CD1c-positive myeloid dendritic cell (primary cell): ENCODE measurements at regions not wholly inside any gene's neighbourhood (a gene's known extent, or its start where the extent isn't known, plus 50 kb on each side); places are given as distances from the start of the nearest gene placed in this dataset.

Experiments used
- DNase-seq: peaks from one replicate; pipeline ENCODE4 v3.0.0-alpha.2; 2016; ENCODE audit errors: extremely low spot score

DNA sequence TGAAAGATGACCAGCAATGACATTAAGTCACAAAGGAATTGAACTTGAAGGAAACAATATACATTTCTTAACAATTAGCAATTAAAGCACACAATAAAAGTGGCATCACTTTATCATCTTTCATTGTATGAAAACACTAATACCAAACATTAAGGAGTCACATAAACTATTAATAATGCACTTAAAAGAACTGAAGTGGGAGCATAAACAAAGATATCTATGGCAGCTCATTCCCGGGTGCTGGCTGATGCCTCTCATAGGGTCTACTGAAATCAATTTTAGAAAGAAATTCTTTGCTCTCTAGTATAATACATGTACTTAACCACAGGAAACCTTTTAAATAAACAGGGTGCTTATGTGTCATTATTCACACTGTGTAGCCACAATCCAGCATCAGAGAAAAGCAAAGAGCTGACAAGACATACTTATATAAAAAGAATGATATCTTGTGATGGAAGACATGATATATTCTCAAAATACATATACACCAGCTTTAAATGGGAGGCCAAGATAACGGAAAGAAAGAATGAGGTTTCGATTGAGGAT lies 1207.8 kb downstream of the EFNB2 start:
- DNase-seq, result no peak

DNA sequence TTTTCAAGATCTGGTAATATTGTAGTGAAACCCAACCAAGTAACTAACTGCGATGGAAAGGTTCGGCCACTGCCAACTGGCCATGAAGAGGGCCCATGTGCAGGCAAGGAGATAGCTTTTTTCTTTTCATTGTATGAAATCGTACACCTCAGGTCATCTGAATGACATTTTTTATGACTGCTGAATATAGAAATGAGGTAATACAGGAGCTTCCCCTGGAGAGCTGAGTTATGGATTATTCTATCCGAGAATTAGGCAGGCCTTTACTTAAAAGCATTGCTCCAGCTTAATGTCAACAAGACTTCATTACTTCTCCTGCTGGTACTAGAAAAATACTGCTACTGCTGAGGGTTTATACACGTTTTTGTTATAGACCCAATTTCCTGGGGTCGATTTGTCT lies 1215.6 kb downstream of the EFNB2 start:
- DNase-seq, result no peak

DNA sequence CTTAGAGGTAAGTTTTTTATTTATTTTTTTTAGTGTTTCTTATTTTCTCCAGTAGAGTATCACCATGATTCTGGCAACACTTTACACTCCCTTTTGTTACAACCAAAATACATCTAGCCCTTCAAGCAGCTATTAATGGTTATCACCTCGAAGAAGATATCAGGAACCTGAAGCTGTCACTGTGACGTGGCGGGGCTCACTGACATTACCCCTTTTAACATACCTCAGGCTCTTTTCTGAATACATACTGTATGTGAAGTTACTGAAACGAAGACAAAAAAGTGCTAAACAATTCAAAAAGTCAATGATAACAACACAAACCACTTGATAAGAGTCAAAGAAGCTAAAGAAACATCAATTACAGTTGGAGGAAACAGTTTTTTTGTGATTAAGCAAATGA lies 1218.7 kb downstream of the EFNB2 start:
- DNase-seq, result no peak

DNA sequence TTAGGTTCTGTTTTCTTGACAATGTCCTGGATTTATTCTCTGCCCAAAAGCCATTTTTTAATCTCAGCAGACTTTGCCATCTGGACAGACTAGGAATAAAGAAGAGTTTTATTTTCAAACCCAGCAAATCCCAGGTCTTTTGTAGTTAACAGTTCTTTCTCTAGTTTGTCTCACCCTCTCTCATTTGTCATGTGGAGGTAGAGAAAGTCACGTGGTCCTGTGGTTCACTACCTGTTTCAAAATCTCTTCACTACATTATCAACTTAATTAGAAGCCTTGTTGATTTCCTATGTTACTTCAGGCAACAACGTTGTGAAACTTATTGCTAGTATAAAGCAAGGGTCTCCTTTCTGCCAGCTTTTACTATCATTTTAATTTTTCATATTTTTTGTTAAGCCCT lies 1222.6 kb downstream of the EFNB2 start:
- no peak for DNase-seq

DNA sequence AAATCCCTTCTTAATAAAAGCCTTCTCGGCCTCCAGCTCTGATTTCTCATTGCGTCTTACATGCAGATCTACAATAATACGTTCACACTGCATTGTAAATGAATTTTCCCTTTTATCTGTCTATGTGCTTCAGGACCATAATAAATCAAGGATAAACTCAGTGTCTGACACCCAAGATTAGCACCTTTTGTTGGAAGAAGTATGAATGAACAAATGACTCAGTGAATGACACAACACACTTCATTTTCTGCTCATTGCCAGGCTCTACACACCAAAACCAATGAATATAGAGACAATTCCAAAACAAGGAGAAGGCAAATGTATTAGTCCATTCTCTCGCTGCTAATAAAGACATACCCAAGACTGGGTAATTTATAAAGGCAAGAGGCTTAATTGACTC lies 1224.4 kb downstream of the EFNB2 start:
- no peak for DNase-seq

DNA sequence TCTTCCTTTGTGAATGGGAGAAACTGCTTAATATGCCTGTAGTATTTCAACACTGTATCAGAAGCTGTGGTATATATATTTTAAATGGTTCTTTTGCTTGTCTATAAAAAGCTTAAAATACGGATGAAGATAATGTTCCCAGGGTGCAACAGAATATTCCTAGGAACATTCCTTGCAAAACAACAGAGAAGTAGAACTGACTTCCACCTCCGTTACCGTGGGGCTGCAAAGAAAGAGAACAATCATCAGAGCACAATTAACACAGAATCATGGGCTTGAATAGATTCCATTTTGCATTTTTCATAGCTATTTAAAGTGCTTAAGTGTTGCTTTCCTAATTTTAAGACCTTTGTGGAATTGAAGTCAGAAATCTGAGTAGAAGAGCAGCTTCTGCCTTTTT lies 1227.7 kb downstream of the EFNB2 start:
- DNase-seq, result no peak

DNA sequence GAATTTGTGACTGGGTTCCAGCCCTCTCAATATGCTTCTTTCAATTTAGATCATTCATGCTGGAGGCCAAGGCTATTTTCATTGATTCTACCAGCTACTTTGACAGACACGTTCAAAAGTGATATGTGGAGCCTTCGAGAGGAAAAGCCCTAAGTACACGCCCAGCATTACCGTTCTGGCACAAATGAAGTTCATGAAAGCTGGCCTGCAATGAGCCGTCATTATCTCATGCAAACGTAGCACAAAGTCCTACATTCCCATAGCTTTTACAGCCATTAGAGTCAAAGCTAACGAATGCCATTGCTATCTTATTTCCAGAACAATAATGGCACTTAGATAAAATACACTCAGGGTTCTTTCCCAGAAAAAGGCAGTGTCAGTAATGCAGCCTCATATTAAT lies 1237.6 kb downstream of the EFNB2 start:
- DNase-seq, result no peak

DNA sequence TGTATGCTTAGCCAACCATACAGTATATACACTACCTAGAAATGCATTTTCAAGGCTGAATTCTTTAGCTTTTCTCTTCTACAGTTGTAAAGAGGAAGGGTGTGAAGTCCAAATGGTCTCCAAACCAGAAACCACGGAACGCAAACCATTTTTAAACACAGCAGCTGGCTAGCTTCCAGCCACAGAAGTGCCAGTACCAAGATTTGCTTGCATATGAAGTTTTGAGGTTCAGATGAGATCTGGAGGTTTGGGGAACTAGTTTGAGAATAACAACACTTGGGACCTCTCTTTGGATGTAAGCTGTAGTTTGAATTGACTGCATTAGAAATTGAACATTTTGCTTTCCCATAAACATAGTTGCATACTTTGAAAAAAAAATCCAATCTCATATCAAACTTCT lies 1243.5 kb downstream of the EFNB2 start:
- DNase-seq, result no peak

DNA sequence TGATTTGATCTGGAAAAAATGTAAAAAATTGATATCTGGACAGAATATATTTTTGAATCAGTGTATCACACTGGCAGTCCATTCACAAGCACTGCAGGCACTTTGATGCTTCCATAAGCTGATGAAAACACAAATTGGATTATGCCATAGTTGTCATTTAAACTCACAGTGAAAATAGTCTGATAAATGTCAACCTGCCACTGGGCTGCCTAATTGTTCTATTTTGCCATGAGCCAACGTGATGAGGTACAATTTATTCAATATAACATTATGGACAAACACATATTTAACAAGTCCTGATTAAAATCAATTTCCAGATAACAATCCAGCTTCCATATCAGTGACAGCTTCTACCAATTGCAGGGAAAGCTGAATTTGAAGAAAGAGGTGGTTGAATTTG lies 1244.9 kb downstream of the EFNB2 start:
- DNase-seq, result no peak

DNA sequence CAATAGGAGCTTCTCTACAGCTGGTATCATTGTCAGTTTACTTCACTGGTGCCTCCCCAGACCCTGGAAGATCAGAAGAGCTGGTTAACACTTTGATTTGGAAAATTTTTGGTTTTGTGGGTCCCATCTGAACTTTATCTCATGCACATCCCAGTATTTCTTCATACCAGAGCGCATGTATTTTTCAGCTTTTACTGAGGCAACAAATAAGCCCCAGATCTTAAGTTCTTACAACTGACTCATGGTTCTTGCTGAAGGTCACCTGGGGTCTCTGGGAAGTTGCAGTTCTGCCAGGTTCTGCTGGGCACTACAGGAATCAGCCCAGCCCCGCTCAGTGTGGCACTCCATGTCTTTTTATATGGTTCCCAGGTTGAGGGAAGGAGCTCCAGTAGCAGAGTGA lies 1249.9 kb downstream of the EFNB2 start:
- DNase-seq, result no peak

DNA sequence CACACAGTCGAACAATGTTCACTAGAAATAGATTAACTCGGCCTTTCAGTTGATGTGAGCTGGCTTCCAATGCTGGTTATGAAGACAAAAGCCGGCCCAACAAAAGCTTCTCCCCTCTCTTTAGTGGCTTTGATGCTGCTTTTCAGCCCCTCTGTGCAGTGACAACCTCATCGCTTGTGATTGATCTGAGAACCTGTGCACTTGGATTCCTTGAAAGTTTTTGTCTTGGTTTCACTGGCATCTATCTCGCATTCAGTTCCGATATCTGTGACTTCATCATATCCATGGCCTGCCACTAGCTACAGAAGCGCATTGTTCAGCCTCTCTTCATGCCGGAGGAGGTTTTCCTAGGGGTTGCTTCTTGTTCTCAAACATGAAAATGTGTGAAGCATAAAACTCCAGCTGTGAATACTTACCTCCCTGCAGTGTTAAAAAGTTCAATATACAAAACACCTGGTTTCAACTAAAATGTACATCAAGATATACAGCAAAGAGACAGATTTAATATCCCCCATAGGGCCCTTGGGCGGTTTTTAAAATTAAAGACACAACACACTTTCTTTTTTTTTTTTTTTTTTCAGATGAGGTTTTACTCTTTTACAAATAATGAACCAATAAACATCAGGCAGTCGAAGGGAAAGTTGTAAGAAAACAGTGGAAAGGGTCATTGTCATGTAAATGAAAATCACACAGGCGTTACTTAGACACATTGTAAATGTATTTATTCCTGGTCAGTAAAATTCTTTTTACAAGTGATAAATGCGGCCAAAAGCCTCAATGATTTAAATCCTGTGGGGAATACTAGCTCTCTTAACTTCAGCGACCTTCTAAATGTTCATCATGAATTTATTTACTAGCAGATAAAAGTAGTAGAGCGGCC lies 1252.8 kb downstream of the EFNB2 start:
- DNase-seq, result no peak

DNA sequence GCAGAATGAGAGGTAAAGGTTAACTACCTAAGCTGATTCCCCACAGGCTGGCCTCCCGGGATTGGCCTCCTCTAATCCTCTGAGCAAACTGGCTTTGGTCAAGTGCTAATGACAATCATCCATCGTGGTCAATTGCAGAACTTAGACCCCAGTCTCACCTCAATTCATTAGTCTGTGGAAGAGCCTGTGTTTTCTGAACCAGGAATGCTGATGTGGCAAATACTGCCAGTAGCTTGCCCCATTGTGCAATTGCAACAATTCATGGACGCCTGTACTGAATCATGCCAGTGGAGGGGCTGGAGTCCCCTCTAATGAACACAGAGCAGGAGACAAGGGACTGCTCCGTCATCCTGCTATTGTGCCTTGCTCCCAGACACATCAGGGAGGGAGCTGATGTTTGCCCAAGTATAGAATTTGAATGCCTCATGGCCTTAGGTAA lies 1256.5 kb downstream of the EFNB2 start:
- DNase-seq, result no peak

DNA sequence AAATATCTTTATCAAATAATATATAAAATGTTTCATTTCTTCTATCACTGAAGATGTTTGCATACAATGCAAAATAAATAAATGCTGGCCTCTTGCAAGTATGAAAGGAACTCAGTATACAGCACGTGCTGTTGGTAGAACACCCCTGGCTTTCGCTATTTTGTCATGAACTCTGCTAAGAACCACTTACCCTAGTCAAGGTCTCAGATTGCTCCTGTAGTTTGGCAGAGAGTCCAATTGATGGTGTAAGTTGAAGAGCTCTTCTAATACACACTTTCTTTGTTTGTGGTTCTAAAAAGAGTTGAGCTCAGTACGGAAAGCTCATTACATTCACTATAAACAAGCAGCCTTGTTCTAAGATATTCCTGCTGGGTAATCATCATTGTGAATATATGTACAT lies 1258.9 kb downstream of the EFNB2 start:
- no peak for DNase-seq

DNA sequence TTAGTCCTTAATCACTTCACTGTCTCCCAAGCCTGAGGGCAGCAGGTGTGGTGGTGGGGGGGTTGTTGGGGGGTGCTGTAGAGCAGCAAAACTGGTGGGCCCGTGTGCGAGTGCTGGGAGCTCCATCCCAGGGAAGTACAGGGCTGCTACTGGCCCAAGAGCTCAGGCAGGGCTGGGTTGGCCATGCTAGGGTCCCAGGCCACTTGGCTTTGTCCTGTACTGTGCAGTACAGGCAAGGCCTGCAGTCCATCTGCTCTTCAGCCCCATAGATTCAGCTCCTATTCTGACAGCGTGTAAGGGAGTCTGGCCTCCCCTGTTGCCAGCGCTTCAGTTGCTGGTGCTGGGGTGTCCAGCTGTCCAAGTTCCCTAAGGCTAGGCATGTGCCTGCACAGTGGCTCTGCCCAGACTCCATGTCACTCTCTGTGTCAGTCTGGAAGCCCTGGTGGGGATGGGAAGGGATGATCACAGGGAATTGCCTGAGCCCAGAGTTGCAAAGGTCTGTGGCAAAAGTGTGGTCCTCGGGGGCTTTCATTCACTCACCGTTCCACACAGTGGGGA lies 1261.7 kb downstream of the EFNB2 start:
- no peak for DNase-seq

DNA sequence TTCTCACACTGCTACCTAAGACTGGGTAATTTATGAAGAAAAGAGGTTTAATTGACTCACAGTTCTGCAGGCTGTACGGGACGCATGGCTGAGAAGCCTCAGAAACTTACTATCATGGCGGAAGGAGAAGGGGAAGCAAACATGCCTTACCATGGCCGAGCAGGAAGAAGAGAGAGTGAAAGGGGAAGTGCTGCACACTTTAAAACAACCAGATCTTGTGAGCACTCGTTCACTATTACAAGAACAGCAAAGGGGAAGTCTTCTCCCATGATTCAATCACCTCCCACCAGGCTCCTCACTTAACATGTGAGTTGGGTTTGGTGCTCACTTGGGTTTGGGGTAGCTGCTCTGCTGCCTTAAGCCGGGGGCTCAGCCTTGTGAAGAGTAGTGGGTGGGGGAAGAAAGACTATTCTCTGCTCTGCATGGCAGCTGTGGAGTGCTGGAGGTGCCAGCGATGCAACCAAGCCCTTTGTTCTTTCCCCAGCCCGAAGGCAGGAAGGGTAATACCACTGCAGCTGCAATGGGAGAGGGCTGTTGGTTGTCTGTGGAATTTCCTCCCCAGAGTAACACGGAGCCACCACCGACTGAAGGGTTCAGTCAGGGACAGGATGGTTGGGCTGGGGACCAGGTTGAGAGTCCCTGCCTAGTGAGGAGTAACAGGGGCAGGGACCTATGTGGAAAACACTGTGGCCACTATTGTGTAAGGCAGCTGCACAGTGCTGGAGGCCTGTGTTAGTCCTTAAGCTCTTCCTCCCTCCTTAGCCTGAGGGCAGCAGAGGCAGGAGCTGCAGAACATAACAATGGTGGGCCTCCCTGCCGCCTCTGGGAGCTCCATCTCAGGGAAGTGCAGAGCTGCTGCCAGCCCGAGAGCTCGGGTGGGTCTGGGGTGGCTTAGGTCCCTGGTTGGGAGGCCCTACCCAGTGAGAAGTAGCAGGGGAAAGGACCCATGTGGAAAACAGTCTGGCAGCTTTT lies 1262.5 kb downstream of the EFNB2 start:
- DNase-seq, result peak; percentile 62

DNA sequence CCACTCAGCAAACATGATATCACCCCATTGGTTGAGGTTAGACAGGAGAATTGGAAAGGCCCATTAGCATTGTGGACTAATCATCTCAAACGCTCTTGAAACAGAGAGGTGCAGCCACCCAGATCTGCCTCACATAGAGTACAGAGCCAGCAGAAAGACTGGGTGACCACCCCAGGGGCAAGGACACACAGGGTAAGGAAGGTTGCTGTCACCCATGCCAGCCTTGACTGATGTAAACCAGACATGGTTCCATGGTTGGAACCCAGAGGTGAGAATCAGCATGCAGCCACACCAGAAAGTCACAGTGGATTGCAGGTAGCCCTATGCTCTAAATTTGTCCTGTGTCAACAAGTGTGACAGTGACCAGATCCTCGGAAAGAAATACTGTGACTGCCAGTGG lies 1268.8 kb downstream of the EFNB2 start:
- DNase-seq, result no peak

DNA sequence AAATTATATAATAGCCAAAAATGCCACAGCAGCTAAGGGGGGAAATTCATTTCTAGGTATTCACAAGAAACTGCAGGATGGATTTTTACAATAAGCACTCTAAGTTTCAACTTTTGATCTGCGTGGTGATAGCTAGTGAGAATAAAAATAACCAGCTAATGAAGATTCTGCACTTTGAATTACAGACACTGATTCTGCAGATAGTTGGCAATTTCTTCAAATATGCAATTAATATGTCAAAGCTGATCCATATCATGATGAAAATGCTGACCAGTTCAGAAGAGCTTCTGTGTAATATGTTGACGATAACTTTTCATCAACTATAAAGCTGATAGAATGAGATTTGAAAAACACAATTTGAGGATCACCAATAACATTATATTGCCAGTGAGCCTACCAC lies 1272.9 kb downstream of the EFNB2 start:
- DNase-seq, result no peak

DNA sequence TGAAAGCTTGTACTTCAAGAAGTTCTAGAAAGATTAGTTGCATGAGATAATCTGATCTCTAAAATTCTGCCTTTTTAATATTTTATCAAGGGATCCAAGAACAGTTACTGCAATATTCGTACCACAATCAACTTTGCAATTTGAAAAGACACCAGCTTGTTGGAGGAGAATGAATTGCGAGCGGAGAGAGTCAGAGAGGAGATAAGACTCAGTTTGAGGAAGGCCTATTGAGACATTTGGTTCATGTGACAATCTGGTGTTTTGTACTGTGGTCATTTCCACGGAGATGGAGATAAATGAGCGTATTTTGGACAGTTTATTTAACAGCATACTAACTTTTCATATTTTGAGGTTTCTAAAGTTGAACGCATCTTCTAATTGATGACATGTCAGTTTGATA lies 1276.0 kb downstream of the EFNB2 start:
- DNase-seq, result no peak

DNA sequence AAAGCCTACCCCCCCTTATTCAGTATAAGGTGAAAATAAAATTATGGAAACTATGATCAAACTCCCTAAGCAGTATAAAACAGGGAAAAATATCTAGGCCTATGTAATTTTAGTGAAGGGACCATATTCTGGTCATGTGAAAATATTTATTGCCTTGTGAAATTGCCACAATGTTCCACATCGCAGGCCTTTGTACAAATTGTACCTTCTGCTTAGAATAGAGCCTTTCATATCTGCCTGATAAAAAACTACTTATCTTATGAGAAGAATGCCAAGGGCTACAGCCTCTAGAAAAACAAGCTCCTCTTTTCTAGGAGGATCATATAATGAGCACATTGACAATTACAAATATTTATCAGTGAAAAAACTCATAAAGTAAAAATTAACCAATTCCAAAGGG lies 1280.0 kb downstream of the EFNB2 start:
- DNase-seq, result no peak

DNA sequence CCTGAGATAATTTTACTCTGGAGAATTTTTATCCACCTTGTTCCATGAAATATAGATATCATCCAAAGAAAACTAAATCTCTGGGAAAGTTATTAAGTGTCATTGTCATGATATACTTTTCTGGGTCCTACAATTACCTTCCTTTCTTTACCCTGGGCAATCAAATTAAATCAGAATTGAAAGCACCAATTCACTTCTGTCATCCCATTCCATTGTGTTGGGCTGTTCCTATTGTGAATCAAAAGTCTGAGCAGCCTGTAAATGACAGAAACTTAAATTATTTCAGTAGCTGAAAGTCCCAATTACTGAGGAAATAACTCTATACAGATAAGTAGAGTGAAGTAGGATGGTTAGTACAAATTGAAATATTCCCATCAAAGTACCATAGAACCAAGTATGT lies 1284.2 kb downstream of the EFNB2 start:
- no peak for DNase-seq

DNA sequence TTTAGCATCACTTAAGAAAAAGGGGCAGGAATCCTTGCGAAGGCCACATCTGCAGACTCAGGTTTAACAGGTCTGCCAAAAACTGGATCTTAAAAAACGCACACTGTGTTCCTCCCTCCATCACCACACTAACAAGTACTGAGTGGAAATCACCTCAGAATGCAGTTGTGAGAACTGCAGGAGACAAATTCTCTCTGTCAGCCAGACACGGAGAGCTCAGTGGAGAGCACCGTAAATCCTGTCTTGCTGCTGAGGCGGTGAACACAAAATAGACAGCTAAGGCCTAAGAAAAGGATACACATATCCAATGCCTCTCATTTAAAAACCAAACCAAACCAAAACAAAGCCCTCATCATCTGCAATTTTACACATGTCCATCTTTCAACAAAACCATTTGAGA lies 1287.6 kb downstream of the EFNB2 start:
- no peak for DNase-seq

DNA sequence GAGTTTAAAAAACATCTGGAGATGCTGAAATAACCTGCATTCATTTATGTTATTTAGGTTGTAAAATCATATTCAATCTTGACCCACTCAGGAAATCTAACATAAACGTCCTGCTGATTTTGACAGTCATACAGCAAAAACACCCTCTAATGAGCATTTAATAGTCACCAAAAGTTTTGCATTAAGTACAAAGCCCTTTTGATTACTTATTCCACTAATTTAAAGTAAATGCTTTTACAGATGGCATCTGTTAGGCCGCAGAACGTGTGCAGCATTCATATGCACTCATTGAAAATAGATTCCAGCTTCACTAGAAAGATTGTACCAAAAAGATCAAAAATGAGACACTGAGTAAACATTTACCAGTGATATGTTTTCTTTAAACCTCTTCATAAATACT lies 1295.1 kb downstream of the EFNB2 start:
- no peak for DNase-seq
